SK-N-SH treated with all-trans-retinoic acid at 6 μM for 48 hours (cell line): ENCODE measurements at regions not wholly inside any gene's neighbourhood (a gene's known extent, or its start where the extent isn't known, plus 50 kb on each side); places are given as distances from the start of the nearest gene placed in this dataset.

Experiments
- ARNTL ChIP-seq: fragments of 450-650 bp; formaldehyde crosslinking; IDR thresholded peaks from 2 replicates; pipeline ENCODE4 v1.5.0; 2020; ENCODE audit warnings: low read depth, mild to moderate bottlenecking, moderate library complexity, borderline replicate concordance
- BACH2 ChIP-seq: fragments of 250-450 bp; sonication (Bioruptor Pico); IDR thresholded peaks from 2 replicates; pipeline ENCODE4 v1.9.0; 2021; ENCODE audit warnings: mild to moderate bottlenecking, borderline replicate concordance
- ISL1 ChIP-seq: fragments of 250-450 bp; sonication (Bioruptor Pico); IDR thresholded peaks from 2 replicates; pipeline ENCODE4 v2.1.2; 2022; ENCODE audit warnings: mild to moderate bottlenecking, moderate library complexity
- TOX ChIP-seq: fragments of 250-450 bp; sonication (Bioruptor Pico); IDR thresholded peaks from 2 replicates; pipeline ENCODE4 v1.8.0; 2021; ENCODE audit warnings: mild to moderate bottlenecking, moderate library complexity, borderline replicate concordance
- ZNF8 ChIP-seq: fragments of 450-650 bp; formaldehyde crosslinking; IDR thresholded peaks from 2 replicates; pipeline ENCODE4 v1.5.0; 2020; ENCODE audit warnings: mild to moderate bottlenecking, moderate library complexity

DNA sequence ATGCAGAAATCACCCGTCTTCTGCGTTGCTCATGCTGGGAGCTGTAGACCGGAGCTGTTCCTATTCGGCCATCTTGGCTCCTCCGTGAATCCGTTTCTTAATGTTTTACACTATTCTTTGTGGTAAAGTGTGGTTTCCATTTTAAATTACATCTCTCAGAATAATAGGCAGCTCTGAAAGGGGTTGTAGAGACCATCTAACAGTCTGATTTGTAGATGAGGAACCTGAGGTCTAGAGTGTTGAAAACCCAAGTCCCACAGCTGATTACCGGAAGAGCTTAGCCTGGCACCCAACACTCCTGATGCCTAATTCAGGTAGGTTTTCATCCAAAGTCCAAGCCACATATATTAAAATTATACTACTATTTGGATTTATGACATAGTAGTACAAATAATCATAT lies 144.0 kb downstream of the LEPR start:
- TF ChIP-seq ZNF8 (CRISPR knock-in tag) = no peak
- no peak for TF ChIP-seq BACH2 (CRISPR knock-in tag)
- TF ChIP-seq ARNTL = no peak
- no peak for TF ChIP-seq TOX (CRISPR knock-in tag)
- TF ChIP-seq ISL1 (CRISPR knock-in tag) = no peak
